Osteocyte (in vitro differentiated cells): ENCODE measurements at regions not wholly inside any gene's neighbourhood (a gene's known extent, or its start where the extent isn't known, plus 50 kb on each side); places are given as distances from the start of the nearest gene placed in this dataset.

ENCODE experiments used
- DNase-seq: peaks from one replicate; pipeline ENCODE4 v3.0.0; 2021; ENCODE audit warnings: mixed read lengths; ENCODE audit not compliant: unreplicated experiment; ENCODE audit errors: extremely low spot score
- H3K27ac Mint-ChIP-seq: one replicate; pipeline ENCODE4 v1.8.0; 2021; ENCODE audit warnings: mild to moderate bottlenecking, mixed read lengths; ENCODE audit not compliant: unreplicated experiment
- H3K27me3 Mint-ChIP-seq: one replicate; pipeline ENCODE4 v1.8.0; 2021; ENCODE audit warnings: mixed read lengths; ENCODE audit not compliant: unreplicated experiment
- H3K36me3 Mint-ChIP-seq: one replicate; pipeline ENCODE4 v1.8.0; 2021; ENCODE audit warnings: mixed read lengths; ENCODE audit not compliant: unreplicated experiment
- H3K4me1 Mint-ChIP-seq: one replicate; pipeline ENCODE4 v1.8.0; 2021; ENCODE audit warnings: mixed read lengths; ENCODE audit not compliant: unreplicated experiment
- H3K4me3 Mint-ChIP-seq: one replicate; pipeline ENCODE4 v1.8.0; 2021; ENCODE audit warnings: mild to moderate bottlenecking, moderate library complexity, mixed read lengths; ENCODE audit not compliant: unreplicated experiment
- H3K9me3 Mint-ChIP-seq: one replicate; pipeline ENCODE4 v1.8.0; 2021; ENCODE audit warnings: mixed read lengths; ENCODE audit not compliant: unreplicated experiment
- CTCF ChIP-seq: fragments of 200-600 bp; sonication (generic); IDR thresholded peaks from 2 replicates; pipeline ENCODE4 v1.5.0; 2021; ENCODE audit warnings: antibody characterized with exemption, mild to moderate bottlenecking, moderate library complexity

- DNase-seq = no peak
- Mint-ChIP-seq H3K36me3 (no peaks in the 10 kb centered on the region), H3K9me3 (peaks cover 3% of the 10 kb centered on the region), H3K4me1 (peaks cover 38% of the 10 kb centered on the region), H3K27ac (peak overlapping the region; percentile 53), H3K4me3 (no peak overlapping the region), H3K27me3 (no peaks in the 10 kb centered on the region)
- TF ChIP-seq CTCF = no peak
These were observed 319.3 kb upstream of the ADAMTSL1 start for GRCh38 chr9:18154661-18155060.

- no peak for TF ChIP-seq CTCF
- Mint-ChIP-seq H3K4me3 (no peak overlapping the region), H3K4me1 (peaks cover 30% of the 10 kb centered on the region), H3K36me3 (no peaks in the 10 kb centered on the region), H3K9me3 (no peaks in the 10 kb centered on the region), H3K27me3 (no peaks in the 10 kb centered on the region), H3K27ac (peak overlapping the region; percentile 42)
- DNase-seq = no peak
These were observed 314.7 kb upstream of the ADAMTSL1 start for GRCh38 chr9:18159254-18159653.

- no peak overlapping the region for H3K4me3 Mint-ChIP-seq
- no peaks in the 10 kb centered on the region for H3K36me3 Mint-ChIP-seq
- DNase-seq = no peak
- TF ChIP-seq CTCF = no peak
- H3K27me3 Mint-ChIP-seq = no peaks in the 10 kb centered on the region
- no peak overlapping the region for H3K27ac Mint-ChIP-seq
- H3K4me1 Mint-ChIP-seq = peaks cover 16% of the 10 kb centered on the region
- H3K9me3 Mint-ChIP-seq = no peaks in the 10 kb centered on the region
These were observed 310.8 kb upstream of the ADAMTSL1 start for GRCh38 chr9:18163146-18163545.

- H3K9me3 Mint-ChIP-seq = no peaks in the 10 kb centered on the region
- H3K27me3 Mint-ChIP-seq = no peaks in the 10 kb centered on the region
- TF ChIP-seq CTCF = no peak
- H3K27ac Mint-ChIP-seq = no peak overlapping the region
- peaks cover 1% of the 10 kb centered on the region for H3K36me3 Mint-ChIP-seq
- DNase-seq = no peak
- no peak overlapping the region for H3K4me3 Mint-ChIP-seq
- peaks cover 6% of the 10 kb centered on the region for H3K4me1 Mint-ChIP-seq
These were observed 306.2 kb upstream of the ADAMTSL1 start for GRCh38 chr9:18167733-18168132.

- Mint-ChIP-seq H3K27me3 (no peaks in the 10 kb centered on the region), H3K4me1 (peaks cover 5% of the 10 kb centered on the region), H3K36me3 (peaks cover 1% of the 10 kb centered on the region), H3K27ac (no peak overlapping the region), H3K4me3 (no peak overlapping the region), H3K9me3 (no peaks in the 10 kb centered on the region)
- TF ChIP-seq CTCF = peak; percentile 30
- DNase-seq = no peak
These were observed 300.0 kb upstream of the ADAMTSL1 start for GRCh38 chr9:18173923-18174322.
